ENCODE measurements at regions not wholly inside any gene's neighbourhood (a gene's known extent, or its start where the extent isn't known, plus 50 kb on each side); places are given as distances from the start of the nearest gene placed in this dataset.

GRCh38 chr12:71214511-71215285 lies 56.9 kb upstream of the TSPAN8 start:
- no peaks in the 10 kb centered on the region for H3K9me1 ChIP-seq (ENCODE audit: insufficient read depth, low read length)
- intact Hi-C loops (cut with micrococcal nuclease) (no loop called here), dilution Hi-C loops (cut with HindIII; ENCODE audit: low sequenced_read_pairs, unreplicated experiment) (no loop called here), in situ Hi-C loops (cut with MboI; ENCODE audit: low sequenced_read_pairs) (no loop called here)
- no peak overlapping the region for H2BK20ac ChIP-seq (ENCODE audit: low read depth, low read length)
- H3K4me3 ChIP-seq (ENCODE audit: insufficient read depth, low read depth, low read length): no peak overlapping the region
- H3K23ac ChIP-seq (ENCODE audit: low read depth, low read length): no peak overlapping the region
- no peaks in the 10 kb centered on the region for H3K36me3 ChIP-seq (ENCODE audit: control insufficient read depth, insufficient read depth, low read length)
- H2AK9ac ChIP-seq (replicated peaks; ENCODE audit: low read depth, low read length, poor library complexity): no peak overlapping the region
- no peak overlapping the region for H2AFZ ChIP-seq (replicated peaks; ENCODE audit: low read length, poor library complexity)
- ATAC-seq (ENCODE audit: low read depth) (no peak), DNase-seq (no peak)
- ChIA-PET CTCF (no interaction called here), POLR2A (ENCODE audit: unreplicated experiment) (no interaction called here)
- no peak overlapping the region for H4K91ac ChIP-seq (ENCODE audit: insufficient read depth, low read depth, low read length)
- no peak overlapping the region for H3K4ac ChIP-seq (ENCODE audit: low read depth, low read length)
- no peak overlapping the region for H4K8ac ChIP-seq (ENCODE audit: low read depth in 2 of 2, low read length in 2 of 2)
- H3K9me3 ChIP-seq (ENCODE audit: control insufficient read depth, insufficient read depth, low read length): peaks cover 2% of the 10 kb centered on the region; the same call in 1 of the 2 replicates
- no peak overlapping the region for H2BK120ac ChIP-seq (ENCODE audit: low read depth, low read length)
- no peaks in the 10 kb centered on the region for H3K79me1 ChIP-seq (ENCODE audit: low read depth in 1 of 2, low read length in 2 of 2)
- TF ChIP-seq FOS (IDR thresholded peaks at IDR 0.05; ENCODE audit: low read depth, low read length) (no peak), MXI1 (IDR thresholded peaks at IDR 0.05; ENCODE audit: borderline replicate concordance, low read depth, low read length) (no peak), SMC3 (IDR thresholded peaks at IDR 0.05; ENCODE audit: low read depth, low read length) (no peak), RAD21 (IDR thresholded peaks at IDR 0.05; ENCODE audit: low read length) (no peak), MAFK (IDR thresholded peaks at IDR 0.05; ENCODE audit: low read depth, low read length) (no peak), RCOR1 (IDR thresholded peaks at IDR 0.05; ENCODE audit: insufficient replicate concordance, low read length) (no peak), CEBPB (IDR thresholded peaks at IDR 0.05; ENCODE audit: low read depth, low read length) (no peak), CHD1 (IDR thresholded peaks at IDR 0.05; ENCODE audit: low read depth, low read length) (no peak), ELK1 (IDR thresholded peaks at IDR 0.05; ENCODE audit: borderline replicate concordance, low read depth, low read length) (no peak), MAZ (IDR thresholded peaks at IDR 0.05; ENCODE audit: borderline replicate concordance, low read depth, low read length) (no peak), NFE2L2 (IDR thresholded peaks at IDR 0.05; ENCODE audit: low read depth, low read length) (no peak), POLR2A (IDR thresholded peaks at IDR 0.05; ENCODE audit: low read depth, low read length) (no peak), RFX5 (IDR thresholded peaks at IDR 0.05; ENCODE audit: low read depth, low read length) (no peak), BHLHE40 (IDR thresholded peaks at IDR 0.05; ENCODE audit: low read depth, low read length) (no peak)
- TF ChIP-seq, protein P1, sequence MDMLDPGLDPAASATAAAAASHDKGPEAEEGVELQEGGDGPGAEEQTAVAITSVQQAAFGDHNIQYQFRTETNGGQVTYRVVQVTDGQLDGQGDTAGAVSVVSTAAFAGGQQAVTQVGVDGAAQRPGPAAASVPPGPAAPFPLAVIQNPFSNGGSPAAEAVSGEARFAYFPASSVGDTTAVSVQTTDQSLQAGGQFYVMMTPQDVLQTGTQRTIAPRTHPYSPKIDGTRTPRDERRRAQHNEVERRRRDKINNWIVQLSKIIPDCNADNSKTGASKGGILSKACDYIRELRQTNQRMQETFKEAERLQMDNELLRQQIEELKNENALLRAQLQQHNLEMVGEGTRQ (IDR thresholded peaks at IDR 0.05; ENCODE audit: low read depth, low read length): no peak
- TF ChIP-seq, protein P2, sequence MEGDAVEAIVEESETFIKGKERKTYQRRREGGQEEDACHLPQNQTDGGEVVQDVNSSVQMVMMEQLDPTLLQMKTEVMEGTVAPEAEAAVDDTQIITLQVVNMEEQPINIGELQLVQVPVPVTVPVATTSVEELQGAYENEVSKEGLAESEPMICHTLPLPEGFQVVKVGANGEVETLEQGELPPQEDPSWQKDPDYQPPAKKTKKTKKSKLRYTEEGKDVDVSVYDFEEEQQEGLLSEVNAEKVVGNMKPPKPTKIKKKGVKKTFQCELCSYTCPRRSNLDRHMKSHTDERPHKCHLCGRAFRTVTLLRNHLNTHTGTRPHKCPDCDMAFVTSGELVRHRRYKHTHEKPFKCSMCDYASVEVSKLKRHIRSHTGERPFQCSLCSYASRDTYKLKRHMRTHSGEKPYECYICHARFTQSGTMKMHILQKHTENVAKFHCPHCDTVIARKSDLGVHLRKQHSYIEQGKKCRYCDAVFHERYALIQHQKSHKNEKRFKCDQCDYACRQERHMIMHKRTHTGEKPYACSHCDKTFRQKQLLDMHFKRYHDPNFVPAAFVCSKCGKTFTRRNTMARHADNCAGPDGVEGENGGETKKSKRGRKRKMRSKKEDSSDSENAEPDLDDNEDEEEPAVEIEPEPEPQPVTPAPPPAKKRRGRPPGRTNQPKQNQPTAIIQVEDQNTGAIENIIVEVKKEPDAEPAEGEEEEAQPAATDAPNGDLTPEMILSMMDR (conservative IDR thresholded peaks at IDR 0.05; ENCODE audit: low read depth, low read length): no peak
- no peak overlapping the region for H2BK5ac ChIP-seq (ENCODE audit: low read depth, low read length, poor library complexity, severe bottlenecking)
- no peak overlapping the region for H2BK15ac ChIP-seq (ENCODE audit: low read depth, low read length)
- no TSS peak for BruUV-seq (replicated peaks)
- H3K4me2 ChIP-seq (ENCODE audit: low read depth, low read length): no peak overlapping the region
- H4K20me1 ChIP-seq (ENCODE audit: insufficient read depth, low read length): no peaks in the 10 kb centered on the region
- no peak overlapping the region for H3K56ac ChIP-seq (ENCODE audit: extremely low read depth, insufficient read depth, low read length)
- H3K27me3 ChIP-seq (ENCODE audit: control insufficient read depth, insufficient read depth, low read length): no peaks in the 10 kb centered on the region
- no peak overlapping the region for H3K14ac ChIP-seq (replicated peaks; ENCODE audit: low read depth, low read length)
- no peak overlapping the region for H4K5ac ChIP-seq (ENCODE audit: low read depth, low read length)
- H3K27ac ChIP-seq (ENCODE audit: insufficient read depth, low read length): no peak overlapping the region
- WGBS, 2 experiments (ENCODE audit: extremely low coverage in 2 of 2, insufficient read length in 1 of 2): no CpG with 5 or more reads among the region's 6 CpGs
- no peak overlapping the region for H3K18ac ChIP-seq (ENCODE audit: low read depth, low read length)
- H3K9ac ChIP-seq (ENCODE audit: low read depth, low read length): no peak overlapping the region
- no peak overlapping the region for H2AK5ac ChIP-seq (ENCODE audit: low read depth, low read length)
- H3K4me1 ChIP-seq (ENCODE audit: control insufficient read depth, insufficient read depth, low read length): no peaks in the 10 kb centered on the region

All from IMR-90 (cell line).